Right lobe of liver (tissue), 4 donors: ENCODE measurements at regions not wholly inside any gene's neighbourhood (a gene's known extent, or its start where the extent isn't known, plus 50 kb on each side); places are given as distances from the start of the nearest gene placed in this dataset.

Experiments
- CTCF ChIP-seq, 4 donors: fragments of 200-600 bp in 3 of 4; fragments of 450-650 bp in 1 of 4; IDR thresholded peaks; one replicate each; pipeline versions ENCODE4 v1.5.1 to v1.8.0; 2016 to 2022; ENCODE audit warnings: antibody characterized with exemption in 4 of 4, mild to moderate bottlenecking in 2 of 4
- POLR2A ChIP-seq: fragments of 450-650 bp; IDR thresholded peaks from one replicate; pipeline ENCODE4 v1.6.1; 2017; ENCODE audit warnings: antibody characterized with exemption, mild to moderate bottlenecking
- donor health status: DM: no; HTN: no; CAD: no.
- donor health status: DM: no; HTN: no; CAD: no.
- donor health status: DM: no; HTN: yes; CAD: no.

GRCh38 chr6:8995156-8995555, 559.8 kb upstream of the SLC35B3 start:
- TF ChIP-seq POLR2A (no peak), CTCF (IDR thresholded peaks at IDR 0.05) (no peak)
